ENCODE measurements at regions not wholly inside any gene's neighbourhood (a gene's known extent, or its start where the extent isn't known, plus 50 kb on each side); places are given as distances from the start of the nearest gene placed in this dataset.

- H3K36me3 ChIP-seq = no peaks in the 10 kb centered on the region
- TF ChIP-seq POLR2A (IDR thresholded peaks at IDR 0.05) (no peak), POLR2AphosphoS5 (IDR thresholded peaks at IDR 0.05) (no peak), EP300 (IDR thresholded peaks at IDR 0.05) (no peak)
- TF ChIP-seq, protein P1, sequence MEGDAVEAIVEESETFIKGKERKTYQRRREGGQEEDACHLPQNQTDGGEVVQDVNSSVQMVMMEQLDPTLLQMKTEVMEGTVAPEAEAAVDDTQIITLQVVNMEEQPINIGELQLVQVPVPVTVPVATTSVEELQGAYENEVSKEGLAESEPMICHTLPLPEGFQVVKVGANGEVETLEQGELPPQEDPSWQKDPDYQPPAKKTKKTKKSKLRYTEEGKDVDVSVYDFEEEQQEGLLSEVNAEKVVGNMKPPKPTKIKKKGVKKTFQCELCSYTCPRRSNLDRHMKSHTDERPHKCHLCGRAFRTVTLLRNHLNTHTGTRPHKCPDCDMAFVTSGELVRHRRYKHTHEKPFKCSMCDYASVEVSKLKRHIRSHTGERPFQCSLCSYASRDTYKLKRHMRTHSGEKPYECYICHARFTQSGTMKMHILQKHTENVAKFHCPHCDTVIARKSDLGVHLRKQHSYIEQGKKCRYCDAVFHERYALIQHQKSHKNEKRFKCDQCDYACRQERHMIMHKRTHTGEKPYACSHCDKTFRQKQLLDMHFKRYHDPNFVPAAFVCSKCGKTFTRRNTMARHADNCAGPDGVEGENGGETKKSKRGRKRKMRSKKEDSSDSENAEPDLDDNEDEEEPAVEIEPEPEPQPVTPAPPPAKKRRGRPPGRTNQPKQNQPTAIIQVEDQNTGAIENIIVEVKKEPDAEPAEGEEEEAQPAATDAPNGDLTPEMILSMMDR (IDR thresholded peaks at IDR 0.05) = no peak
- no peak for DNase-seq
- no peak overlapping the region for H3K27ac ChIP-seq
- peaks cover 0 to 10% (median 9%) of the 10 kb centered on the region in 4 donors for H3K4me1 ChIP-seq
- no peak overlapping the region for H3K4me3 ChIP-seq
- intact Hi-C loops (cut with DNase I) = no loop called here
- H3K9me3 ChIP-seq = peaks cover 0 to 3% (median 0%) of the 10 kb centered on the region in 4 donors
- H3K27me3 ChIP-seq = no peaks in the 10 kb centered on the region
- 83 to 89% methylated on average over 3 of the region's 3 CpGs for WGBS, 2 donors
Observed at GRCh38 chr11:116452461-116452860, 320.3 kb downstream of the BUD13 start.

GRCh38 chr11:116449522-116449921, 323.3 kb downstream of the BUD13 start:
- TF ChIP-seq, protein P1 (IDR thresholded peaks at IDR 0.05) = no peak
- no peak for TF ChIP-seq EP300 (IDR thresholded peaks at IDR 0.05)
- no peak for TF ChIP-seq POLR2A (IDR thresholded peaks at IDR 0.05)
- TF ChIP-seq POLR2AphosphoS5 (IDR thresholded peaks at IDR 0.05) = no peak
- no peak overlapping the region for H3K4me3 ChIP-seq
- no peak overlapping the region for H3K27ac ChIP-seq
- intact Hi-C loops (cut with DNase I) = loop anchor here (5.0 kb wide), 1 partner anchor 37 kb away; no protein-coding TSS in a partner anchor
- H3K36me3 ChIP-seq = no peaks in the 10 kb centered on the region
- peaks cover 0 to 3% (median 0%) of the 10 kb centered on the region in 4 donors for H3K9me3 ChIP-seq
- H3K4me1 ChIP-seq = no peaks in the 10 kb centered on the region
- no peaks in the 10 kb centered on the region for H3K27me3 ChIP-seq
- no peak for DNase-seq
- WGBS, 2 donors = 98 to 99% methylated on average over 1 of the region's 1 CpG

DNA sequence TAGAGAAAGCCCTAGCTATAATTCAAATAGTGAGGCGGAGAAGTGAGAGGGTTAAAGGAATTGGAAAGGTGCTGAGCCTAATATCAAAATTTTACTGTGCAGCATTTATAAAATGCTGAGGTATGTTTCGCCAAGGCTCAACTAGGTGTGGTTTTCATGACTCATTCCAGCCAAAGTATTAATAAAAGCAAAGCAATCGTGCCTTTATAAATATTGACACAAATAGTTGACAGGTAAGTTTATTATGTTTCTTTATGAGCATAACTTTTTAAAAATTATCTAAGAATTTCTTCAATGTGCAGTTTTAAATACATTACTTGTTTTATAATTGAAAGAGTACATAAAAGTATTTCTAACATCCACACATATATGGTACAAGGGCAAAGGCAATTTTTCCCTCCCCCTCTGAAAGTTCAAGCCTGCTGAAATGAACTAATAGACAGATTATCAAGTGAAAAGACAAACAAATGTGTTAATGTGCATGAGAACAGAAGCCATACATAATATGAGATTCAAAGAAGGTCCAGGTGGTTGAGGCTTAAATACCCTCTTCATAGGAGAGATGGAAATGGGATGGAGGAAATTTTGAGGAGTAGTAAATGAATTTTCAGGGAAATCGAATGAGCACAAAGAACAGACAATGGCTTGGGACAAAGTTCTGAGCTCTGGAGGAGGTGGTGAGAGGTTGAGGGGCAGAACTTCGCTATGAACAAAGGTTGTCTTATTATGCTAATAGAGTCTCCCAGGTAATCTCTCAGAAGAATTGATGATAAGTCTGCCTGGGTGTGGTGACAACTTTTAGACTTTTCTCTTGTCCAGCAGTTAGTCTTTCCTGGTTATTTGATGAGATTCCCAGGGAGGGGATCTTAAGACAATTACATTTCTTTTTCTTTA, 326.5 kb downstream of the BUD13 start:
- no peak for DNase-seq
- Histone ChIP-seq H3K9me3 (peaks cover 0 to 3% (median 0%) of the 10 kb centered on the region in 4 donors), H3K36me3 (no peaks in the 10 kb centered on the region), H3K4me3 (no peak overlapping the region), H3K27ac (no peak overlapping the region), H3K27me3 (no peaks in the 10 kb centered on the region), H3K4me1 (no peaks in the 10 kb centered on the region)
- WGBS, 2 donors = 24 to 47% methylated on average over 5 of the region's 5 CpGs
- intact Hi-C loops (cut with DNase I) = loop anchor here (5.0 kb wide), 1 partner anchor 34 kb away; no protein-coding TSS in a partner anchor
- TF ChIP-seq, protein P1 (IDR thresholded peaks at IDR 0.05) = no peak
- no peak for TF ChIP-seq EP300 (IDR thresholded peaks at IDR 0.05)
- TF ChIP-seq POLR2A (IDR thresholded peaks at IDR 0.05) = no peak
- TF ChIP-seq POLR2AphosphoS5 (IDR thresholded peaks at IDR 0.05) = no peak

GRCh38 chr11:116445108-116446047, 327.4 kb downstream of the BUD13 start:
- H3K27me3 ChIP-seq = no peaks in the 10 kb centered on the region
- peaks cover 0 to 3% (median 0%) of the 10 kb centered on the region in 4 donors for H3K9me3 ChIP-seq
- no peak overlapping the region for H3K27ac ChIP-seq
- H3K36me3 ChIP-seq = no peaks in the 10 kb centered on the region
- no peaks in the 10 kb centered on the region for H3K4me1 ChIP-seq
- intact Hi-C loops (cut with DNase I) = loop anchor here (5.0 kb wide), 1 partner anchor 33 kb away; no protein-coding TSS in a partner anchor
- WGBS, 2 donors = 67 to 71% methylated on average over 6 of the region's 6 CpGs
- DNase-seq = no peak
- TF ChIP-seq POLR2A (IDR thresholded peaks at IDR 0.05) (no peak), POLR2AphosphoS5 (IDR thresholded peaks at IDR 0.05) (no peak), EP300 (IDR thresholded peaks at IDR 0.05) (no peak)
- TF ChIP-seq, protein P1 (IDR thresholded peaks at IDR 0.05) = no peak
- no peak overlapping the region for H3K4me3 ChIP-seq
